ENCODE measurements at regions not wholly inside any gene's neighbourhood (a gene's known extent, or its start where the extent isn't known, plus 50 kb on each side); places are given as distances from the start of the nearest gene placed in this dataset.
"Not testable (repeated sequence)": the region's sequence is repeated elsewhere in the genome, so short reads cannot be mapped to it uniquely, and the experiment has no call there.

DNA sequence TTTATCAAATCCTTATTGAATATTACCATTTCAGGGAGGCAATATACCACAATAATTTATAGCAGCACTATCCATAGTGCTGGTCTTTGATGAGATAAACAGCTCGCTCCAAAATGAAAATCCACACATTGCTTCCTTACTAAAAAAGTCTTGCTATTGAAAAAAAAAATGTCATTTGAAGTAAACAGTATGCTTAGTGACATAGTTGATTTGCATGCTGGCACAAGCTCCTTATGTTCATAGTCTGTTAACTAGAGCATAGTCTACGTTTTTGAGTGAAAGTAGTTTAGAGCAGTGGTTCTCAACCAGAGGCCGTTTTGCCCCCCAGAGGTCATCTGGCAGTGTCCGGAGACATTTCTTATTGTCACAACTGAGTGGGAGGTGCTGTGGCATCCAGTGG, 249.4 kb upstream of the PDZRN3 start:
- ATAC-seq (no peak), DNase-seq (ENCODE audit: low spot score) (no peak)
- intact Hi-C loops (cut with DNase I), result no loop called here

DNA sequence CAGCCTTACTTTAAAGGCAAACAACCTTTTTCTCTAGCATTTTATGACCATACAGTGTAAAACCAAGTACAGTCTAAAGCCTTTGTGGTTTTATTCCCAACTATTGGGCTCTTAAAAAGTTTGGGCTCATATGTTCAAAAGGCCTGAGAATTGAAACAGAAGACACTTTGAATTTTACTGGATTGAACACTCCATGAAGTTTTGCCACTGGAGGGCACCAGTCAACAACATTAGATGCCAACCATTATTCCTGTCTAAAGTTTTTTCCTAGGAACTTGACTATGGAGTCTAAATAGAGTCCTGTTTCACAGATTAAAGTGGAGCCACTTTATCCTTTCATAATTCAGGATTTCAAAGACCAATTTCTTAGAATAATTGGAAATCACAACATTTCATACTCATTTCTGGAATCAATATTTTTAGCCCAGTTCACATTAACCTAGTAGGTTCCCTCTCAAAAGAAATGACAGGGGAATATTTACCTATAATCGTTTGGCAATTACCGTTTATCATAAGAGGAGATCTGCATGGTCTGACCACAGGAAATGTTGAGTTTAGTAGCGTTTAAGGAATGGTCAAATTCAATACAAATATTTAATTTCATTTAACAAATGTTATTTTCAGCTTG, 244.1 kb upstream of the PDZRN3 start:
- ATAC-seq (peak; percentile 83), DNase-seq (ENCODE audit: low spot score) (peak; percentile 57)
- intact Hi-C loops (cut with DNase I), result no loop called here

DNA sequence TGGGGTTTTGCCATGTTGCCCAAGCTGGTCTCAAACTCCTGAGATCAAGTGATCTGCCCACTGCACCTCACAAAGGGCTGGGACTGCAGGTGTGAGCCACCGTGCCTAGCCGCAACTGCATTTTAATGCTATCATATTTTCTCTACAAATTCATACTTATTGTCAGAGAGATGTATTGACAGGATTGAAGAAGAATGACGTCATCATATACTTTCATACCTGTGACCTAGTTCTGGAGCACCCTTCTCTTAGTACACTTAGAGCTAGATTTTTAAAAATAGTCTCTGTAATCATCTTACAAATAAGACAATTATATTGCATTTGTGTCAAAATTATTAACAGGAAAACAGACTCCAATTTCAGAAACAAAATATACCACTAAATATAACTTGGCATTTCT, 242.8 kb upstream of the PDZRN3 start:
- no peak for DNase-seq (ENCODE audit: low spot score)
- ATAC-seq, result no peak
- intact Hi-C loops (cut with DNase I), result no loop called here

DNA sequence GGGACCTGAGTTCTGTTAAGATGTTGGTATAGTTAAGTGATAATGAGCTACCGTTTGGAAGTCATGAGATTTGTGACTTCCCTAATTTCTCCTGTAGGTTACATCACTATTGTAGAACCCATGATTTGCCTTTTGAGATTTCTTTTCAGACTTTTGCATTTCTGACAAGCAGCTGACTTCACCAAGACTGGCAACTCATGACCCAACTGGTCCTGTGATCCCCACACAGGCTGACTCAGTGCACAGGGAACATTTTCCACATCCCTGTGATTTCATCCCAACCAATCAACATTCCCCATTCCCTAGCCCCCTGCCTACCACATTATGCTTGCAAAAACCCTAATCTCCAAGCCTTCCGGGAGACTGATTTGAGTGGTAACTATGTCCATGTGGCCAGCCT, 242.1 kb upstream of the PDZRN3 start:
- DNase-seq (ENCODE audit: low spot score) (no peak), ATAC-seq (no peak)
- intact Hi-C loops (cut with DNase I), result no loop called here

DNA sequence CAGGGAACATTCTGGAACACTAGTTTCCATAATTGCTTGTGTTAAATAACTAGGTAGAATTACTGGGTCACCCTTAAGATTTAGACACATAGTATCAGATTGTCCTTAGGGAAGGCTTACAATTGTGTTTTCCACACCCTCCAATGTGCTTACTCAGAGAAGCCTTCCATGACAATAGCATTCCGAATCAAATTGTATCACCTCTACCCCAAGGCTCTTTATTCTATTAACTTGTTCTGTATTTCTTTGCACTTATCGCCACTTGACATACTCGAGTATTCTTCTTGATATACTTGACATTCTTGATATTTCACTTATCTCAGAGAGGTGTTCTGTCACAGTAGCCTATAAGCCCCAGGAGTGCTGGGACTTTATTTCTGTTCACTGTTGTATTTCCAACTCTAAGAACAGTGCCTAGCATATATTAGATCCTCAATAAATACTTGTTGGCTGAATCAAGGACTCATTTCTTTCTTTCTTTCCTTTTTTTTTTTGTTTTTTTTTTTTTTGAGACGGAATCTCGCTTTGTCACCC, 238.9 kb upstream of the PDZRN3 start:
- intact Hi-C loops (cut with DNase I), result no loop called here
- DNase-seq (ENCODE audit: low spot score) (no peak), ATAC-seq (no peak)

DNA sequence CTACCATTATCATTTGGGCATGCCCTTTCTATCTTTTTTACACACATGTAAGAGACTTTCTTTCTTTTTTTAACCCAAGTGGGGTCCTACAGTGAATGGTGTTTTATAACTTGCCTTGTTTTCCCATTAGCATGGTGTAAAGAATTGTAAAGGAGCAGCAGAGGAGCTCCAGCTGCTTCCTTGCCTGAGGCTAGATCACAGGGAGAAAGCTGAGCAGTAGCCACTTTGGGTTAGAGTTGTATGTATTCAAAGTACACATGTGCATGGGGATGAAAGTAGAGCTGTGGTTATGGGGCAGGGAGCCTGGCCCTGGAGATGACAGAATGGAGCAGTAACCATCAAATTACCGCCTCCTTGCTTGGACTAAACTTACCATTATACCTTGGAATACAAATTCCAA, 231.1 kb upstream of the PDZRN3 start:
- intact Hi-C loops (cut with DNase I), result no loop called here
- no peak for ATAC-seq
- DNase-seq (ENCODE audit: low spot score), result no peak

DNA sequence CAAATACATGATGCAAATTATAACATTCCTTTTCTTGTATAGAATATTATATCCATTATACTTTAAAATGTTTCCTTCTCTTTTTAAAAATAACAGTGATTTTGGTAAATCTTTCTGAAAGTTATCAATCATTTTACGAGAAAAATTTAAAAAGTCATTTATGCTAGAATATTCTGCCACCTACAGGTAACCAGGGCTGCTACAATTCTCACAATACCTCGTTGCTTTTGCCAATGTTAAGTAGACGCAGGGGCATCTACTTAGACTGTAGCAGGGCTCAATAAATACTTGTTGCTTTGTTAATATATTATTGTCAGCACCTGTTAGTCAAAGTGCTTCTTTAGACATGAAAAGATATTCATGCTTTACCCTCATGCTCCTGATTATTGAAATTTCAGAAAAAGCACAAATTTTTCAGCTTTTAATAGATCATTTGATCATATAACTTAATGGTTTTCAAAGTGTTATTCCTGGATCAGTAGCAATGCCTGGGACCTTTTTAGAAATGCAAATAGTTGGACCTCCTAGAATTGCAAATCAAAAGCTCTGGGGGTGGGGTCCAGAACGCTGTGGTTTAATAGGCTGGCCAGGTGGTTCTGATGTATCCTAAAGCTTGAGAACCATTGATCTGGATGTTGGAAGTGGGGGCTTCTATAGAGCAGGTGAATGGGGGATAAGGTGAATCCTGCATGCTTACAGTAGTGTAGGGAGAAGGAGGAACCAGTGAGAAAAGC, 223.6 kb upstream of the PDZRN3 start:
- DNase-seq (ENCODE audit: low spot score) (no peak), ATAC-seq (peak; percentile 70)
- intact Hi-C loops (cut with DNase I), result loop anchor here (10.0 kb wide), 1 partner anchor 334 kb away; no protein-coding TSS in a partner anchor

DNA sequence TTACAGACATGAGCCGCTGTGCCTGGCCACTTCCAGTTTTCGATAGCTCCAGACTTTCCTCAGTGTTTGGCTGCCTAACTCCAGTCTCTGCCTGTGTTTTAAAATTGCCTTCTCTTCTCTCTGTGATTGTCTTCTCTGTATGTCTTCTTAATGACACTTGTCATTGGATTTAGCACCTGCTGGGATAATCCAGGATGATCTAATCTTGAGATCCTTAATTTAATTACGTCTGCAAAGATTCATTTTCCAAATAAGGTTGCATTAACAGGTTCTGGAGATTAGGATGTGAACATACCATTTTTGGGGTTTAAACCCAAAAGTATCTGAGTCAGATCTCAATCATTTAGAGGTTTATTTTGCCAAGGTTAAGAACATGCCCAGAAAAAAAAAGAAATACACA, 222.2 kb upstream of the PDZRN3 start:
- intact Hi-C loops (cut with DNase I), result loop anchor here (10.0 kb wide), 1 partner anchor 332 kb away; no protein-coding TSS in a partner anchor
- no peak for DNase-seq (ENCODE audit: low spot score)
- no peak for ATAC-seq

DNA sequence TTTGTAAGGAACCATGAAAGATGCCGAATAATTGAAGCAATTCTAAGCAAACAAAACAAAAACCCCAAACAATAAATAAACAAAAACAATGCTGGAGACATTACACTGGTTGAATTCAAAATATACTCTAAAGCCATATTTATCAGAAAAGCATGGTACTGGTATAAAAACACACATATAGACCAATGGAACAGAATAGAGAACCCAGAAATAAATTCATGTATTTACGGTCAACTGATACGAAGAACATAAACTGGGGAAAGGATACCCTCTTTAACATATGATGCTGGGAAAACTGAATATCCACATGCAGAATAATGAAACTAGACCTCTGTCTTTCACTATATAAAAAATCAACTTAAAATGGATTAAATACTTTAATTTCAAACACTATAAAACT, 214.3 kb upstream of the PDZRN3 start:
- intact Hi-C loops (cut with DNase I), result loop anchor here (10.0 kb wide), 1 partner anchor 744 kb away; no protein-coding TSS in a partner anchor
- DNase-seq (ENCODE audit: low spot score) (no peak), ATAC-seq (no peak)

DNA sequence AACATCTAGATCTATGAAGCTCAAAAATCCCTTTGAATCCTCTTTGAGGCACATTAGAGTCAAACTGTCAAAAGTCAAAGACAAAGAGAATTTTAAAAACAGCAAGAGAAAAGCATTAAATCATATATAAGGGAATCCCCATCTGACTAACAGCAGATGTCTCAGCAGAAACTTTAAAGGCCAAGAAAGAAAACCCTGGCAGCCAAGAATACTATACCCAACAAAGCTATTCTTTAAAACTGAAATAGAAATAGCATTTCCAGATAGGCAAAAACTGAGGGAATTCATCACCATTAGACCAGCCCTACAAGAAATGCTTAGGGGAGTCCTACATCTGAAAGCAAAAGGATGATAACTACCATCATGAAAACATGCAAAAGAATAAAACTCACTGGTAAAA, 211.2 kb upstream of the PDZRN3 start:
- ATAC-seq, result no peak
- intact Hi-C loops (cut with DNase I), result loop anchor here (10.0 kb wide), 1 partner anchor 741 kb away; no protein-coding TSS in a partner anchor
- no peak for DNase-seq (ENCODE audit: low spot score)

DNA sequence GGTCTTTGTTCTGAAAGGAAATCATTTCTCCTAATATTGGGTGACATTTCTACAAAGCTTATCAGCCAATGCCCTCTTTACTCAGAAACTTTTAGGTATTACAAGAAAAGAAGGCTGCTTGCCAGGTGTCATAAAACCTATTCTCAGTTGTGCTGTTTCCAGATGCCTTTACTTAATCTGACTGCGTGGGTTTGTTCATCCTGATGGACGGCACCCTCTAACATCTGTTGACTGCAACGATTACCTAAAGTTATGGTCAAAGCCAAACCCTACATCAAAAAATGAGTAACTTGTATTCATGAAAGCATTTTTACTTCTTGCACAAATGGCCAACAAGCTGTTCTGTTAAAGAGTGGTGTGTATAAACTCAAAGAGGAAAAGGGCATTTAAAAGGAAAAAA, 207.7 kb upstream of the PDZRN3 start:
- intact Hi-C loops (cut with DNase I), result loop anchor here (10.0 kb wide), 1 partner anchor 738 kb away; no protein-coding TSS in a partner anchor
- no peak for ATAC-seq
- no peak for DNase-seq (ENCODE audit: low spot score)

DNA sequence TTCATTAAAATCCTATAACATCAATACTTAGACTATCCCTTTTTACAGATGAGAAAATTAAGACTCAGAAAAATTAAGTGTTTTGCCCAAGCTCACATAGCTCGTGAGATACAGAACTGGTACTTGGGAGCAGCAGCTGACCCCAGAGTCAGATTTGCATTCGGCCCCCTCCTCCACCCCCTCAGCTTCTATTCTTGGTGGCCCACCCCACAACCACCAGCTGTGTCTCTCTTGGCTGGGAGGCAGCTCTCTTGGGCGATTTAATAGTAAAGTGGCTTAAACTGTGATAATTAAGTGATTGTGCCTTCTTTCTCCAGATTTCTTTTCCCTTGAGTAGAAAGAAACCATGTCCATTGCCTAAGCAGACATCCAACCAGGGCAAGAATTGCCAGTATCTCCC, 203.6 kb upstream of the PDZRN3 start:
- DNase-seq (ENCODE audit: low spot score) (no peak), ATAC-seq (peak; percentile 45)
- intact Hi-C loops (cut with DNase I), result no loop called here

DNA sequence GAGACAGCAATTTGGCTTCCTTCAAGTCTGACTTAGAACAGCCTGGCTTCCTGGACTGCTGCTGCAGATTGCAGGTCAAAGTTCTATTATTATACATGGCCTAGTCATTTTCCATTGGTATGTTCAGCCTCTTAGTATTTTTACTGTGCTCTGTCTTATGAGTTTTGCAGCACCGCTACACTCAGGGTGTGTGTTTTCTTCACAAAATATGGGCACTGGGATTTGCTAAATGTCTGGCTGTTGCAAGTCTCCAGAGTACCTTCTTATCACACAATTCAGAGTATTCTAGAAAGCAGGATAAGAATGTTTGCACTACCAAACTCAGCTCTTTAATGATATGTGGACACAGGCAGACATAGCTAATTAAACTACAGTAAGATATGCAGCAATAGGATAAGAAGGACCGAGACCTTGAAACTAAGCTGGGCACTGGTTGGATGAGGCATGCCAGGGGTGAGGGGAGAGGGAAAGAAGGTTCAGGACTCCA, 203.0 kb upstream of the PDZRN3 start:
- intact Hi-C loops (cut with DNase I), result no loop called here
- peak; percentile 61 for ATAC-seq

DNA sequence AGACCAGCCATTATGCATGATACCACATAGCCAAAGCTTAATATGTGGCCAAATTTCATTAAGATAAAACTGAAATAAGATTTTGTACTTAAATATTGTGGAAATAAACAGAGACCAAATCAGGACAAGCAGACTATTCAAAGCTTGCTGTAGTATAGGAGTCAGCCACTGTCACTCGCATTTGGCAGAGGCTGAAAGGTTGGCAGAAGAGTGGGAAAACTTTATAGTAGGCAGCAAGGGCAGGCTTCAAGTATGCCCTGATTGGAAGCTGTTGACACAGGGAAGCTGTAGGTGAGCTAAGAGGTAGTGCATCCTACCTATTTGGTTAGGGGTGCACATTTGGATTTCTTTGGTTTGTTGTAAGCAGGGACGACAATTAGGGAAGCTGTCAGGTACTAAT, 202.5 kb upstream of the PDZRN3 start:
- no peak for DNase-seq (ENCODE audit: low spot score)
- intact Hi-C loops (cut with DNase I), result no loop called here
- ATAC-seq, result peak; percentile 26

More for the DNA sequence above, 203.0 kb upstream of the PDZRN3 start:
- no peak for DNase-seq (ENCODE audit: low spot score)

DNA sequence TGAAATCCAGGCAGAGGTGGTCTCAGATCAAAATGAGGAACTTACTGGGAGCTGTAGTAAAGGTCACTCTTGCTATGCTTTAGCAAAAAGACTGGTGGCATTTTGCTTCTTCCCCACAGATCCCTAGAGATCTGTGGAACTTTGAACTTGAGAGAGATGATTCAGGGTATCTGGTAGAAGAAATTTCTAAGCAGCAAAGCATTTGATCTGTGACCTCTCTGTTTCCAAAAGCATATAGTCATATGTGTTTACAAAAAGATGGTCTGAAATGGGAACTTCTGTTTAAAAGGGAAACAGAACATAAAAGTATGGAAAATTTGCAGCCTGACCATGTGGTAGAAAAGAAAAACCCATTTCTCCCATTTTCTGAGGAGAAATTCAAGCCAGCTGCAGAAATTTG, 196.2 kb upstream of the PDZRN3 start:
- intact Hi-C loops (cut with DNase I); DNase-seq (ENCODE audit: low spot score); ATAC-seq: not testable (repeated sequence)

DNA sequence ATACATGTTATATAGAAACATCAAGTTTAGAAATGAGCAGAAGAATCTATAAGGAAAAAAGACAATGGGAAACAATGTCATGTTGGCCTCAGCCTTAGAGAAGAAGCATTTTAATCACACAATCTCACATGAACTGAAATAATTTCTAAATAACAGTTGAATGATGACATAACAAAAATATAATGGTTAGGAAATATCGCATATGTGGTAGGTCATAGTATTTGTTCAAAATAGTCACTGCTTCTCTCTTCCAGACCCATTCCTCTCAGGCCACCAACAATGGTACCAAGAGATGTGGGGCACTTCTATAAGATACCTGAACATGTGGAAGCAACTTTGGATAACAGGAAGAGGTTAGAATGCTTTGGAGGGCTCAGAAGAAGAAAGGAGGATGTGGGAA, 195.7 kb upstream of the PDZRN3 start:
- intact Hi-C loops (cut with DNase I), result no loop called here
- ATAC-seq (no peak), DNase-seq (ENCODE audit: low spot score) (no peak)

DNA sequence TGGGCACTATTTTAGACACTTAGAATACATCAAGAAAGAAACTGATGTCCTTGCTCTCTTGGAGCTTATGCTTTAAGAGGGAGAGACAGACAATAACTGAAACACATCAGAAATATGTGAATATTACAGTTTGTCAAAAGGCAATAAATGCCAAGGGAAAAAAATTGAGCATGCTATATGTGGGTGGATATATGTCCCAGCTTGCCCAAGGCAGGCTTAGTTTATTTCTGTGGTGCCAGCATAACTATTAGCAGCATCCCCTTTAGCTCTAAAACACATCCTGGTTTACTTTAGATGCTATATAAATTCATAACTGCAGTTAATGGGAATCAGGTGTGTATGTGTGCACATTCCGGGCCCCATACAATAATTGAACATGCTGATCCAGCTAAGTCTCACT, 191.2 kb upstream of the PDZRN3 start:
- ATAC-seq (no peak), DNase-seq (ENCODE audit: low spot score) (no peak)
- intact Hi-C loops (cut with DNase I), result no loop called here

DNA sequence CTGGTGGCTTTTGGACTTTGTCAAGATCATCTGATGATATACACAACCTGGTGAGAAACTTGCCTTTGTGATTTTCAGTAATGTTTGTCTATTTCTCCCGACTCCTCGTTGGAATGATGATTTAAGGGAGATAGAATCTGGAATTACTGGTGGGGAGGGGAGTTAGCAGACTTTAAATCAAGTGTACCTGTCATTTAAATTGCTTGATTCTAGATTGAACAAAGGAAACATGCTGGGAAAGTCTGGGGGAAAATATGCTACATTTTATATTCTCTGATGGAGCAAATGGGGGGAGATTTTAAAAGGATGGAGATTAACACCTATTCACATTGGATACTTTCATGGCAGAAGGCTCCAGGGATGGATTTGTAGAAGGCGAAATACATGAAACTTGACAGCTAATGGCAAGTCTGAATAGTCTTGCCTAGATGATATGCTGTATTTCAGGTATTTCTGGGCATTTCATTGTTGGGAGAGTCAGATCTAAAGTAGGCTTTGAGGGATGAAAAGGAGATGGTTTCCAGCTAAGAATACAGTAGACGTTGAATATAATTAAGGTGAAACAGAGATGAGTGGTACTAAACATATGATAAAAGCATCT, 189.1 kb upstream of the PDZRN3 start:
- no peak for ATAC-seq
- intact Hi-C loops (cut with DNase I), result no loop called here

DNA sequence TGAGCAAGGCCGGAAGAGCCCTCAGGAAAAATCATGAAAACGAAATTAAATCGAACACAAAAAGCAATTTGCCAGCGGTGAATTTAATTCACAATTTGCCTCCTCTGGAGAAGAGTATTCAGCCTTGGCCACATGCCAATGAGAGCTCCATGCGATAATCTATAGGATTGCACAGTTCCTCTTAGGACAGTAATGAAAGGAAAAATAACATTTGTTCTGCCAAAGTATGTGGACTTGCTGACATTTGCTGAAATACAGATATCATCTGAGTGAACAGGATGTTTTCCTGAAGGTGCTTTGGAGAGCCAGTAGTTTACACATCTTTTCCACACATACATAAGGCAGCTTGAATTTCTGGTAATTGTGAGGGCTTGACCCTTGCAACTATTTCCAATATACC, 188.6 kb upstream of the PDZRN3 start:
- peak; percentile 65 for ATAC-seq
- no peak for DNase-seq (ENCODE audit: low spot score)
- intact Hi-C loops (cut with DNase I), result no loop called here

More for the DNA sequence above, 189.1 kb upstream of the PDZRN3 start:
- DNase-seq (ENCODE audit: low spot score), result no peak

DNA sequence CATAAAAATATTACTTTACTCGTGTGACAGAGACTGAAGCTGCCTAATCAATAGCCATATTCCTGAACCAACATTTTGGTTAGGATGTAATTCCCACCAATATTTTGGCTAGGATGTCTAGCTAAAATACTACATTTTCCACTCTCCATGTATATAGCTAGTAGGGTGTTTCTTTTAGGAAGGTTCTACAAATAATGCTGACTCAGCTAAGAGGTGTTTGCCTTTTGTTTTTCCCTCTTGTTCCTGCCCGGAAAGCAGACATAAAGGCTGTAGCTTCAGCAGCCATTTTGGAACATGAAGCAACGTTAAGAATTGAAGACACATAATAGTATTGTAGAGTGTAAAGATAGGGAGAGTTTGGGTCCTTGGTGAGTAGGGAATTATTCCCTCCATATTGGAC, 187.3 kb upstream of the PDZRN3 start:
- no peak for DNase-seq (ENCODE audit: low spot score)
- ATAC-seq, result no peak
- intact Hi-C loops (cut with DNase I), result no loop called here

All from sciatic nerve (tissue), 2 donors.